RWPE2 (cell line): ENCODE measurements at regions not wholly inside any gene's neighbourhood (a gene's known extent, or its start where the extent isn't known, plus 50 kb on each side); places are given as distances from the start of the nearest gene placed in this dataset.

ENCODE experiments used
- ATAC-seq: fragments of 200-7000 bp; cut with Tn5 transposase; 3 replicates; pipeline ENCODE4 v1.9.1; 2021; ENCODE audit warnings: low read depth
- DNase-seq: peaks from one replicate; pipeline ENCODE4 v3.0.0-alpha.2; 2020; ENCODE audit warnings: low spot score
- H3K27ac ChIP-seq: fragments of 450-650 bp; 2 replicates; pipeline ENCODE4 v1.5.1; 2017; ENCODE audit warnings: mild to moderate bottlenecking; ENCODE audit not compliant: poor library complexity, severe bottlenecking
- H3K27me3 ChIP-seq: fragments of 250-450 bp; sonication (Bioruptor Pico); 2 replicates; pipeline ENCODE4 v1.5.1; 2021; ENCODE audit warnings: mild to moderate bottlenecking, moderate library complexity; ENCODE audit not compliant: insufficient read depth, poor library complexity, severe bottlenecking
- H3K36me3 ChIP-seq: fragments of 250-450 bp; sonication (Bioruptor Pico); 2 replicates; pipeline ENCODE4 v1.5.1; 2020; ENCODE audit warnings: low read depth, mild to moderate bottlenecking, moderate library complexity
- H3K4me1 ChIP-seq: fragments of 250-450 bp; sonication (Bioruptor Pico); 2 replicates; pipeline ENCODE4 v1.5.1; 2021; ENCODE audit warnings: mild to moderate bottlenecking, moderate library complexity; ENCODE audit not compliant: insufficient read depth, poor library complexity, severe bottlenecking
- H3K4me3 ChIP-seq: fragments of 250-450 bp; sonication (Bioruptor Pico); 2 replicates; pipeline ENCODE4 v1.5.1; 2021; ENCODE audit warnings: mild to moderate bottlenecking, moderate library complexity; ENCODE audit not compliant: severe bottlenecking
- H3K9me3 ChIP-seq: fragments of 250-450 bp; sonication (Bioruptor Pico); 2 replicates; pipeline ENCODE4 v1.5.1; 2021; ENCODE audit warnings: mild to moderate bottlenecking, moderate library complexity; ENCODE audit not compliant: severe bottlenecking
- TF ChIP-seq, protein P1 (sequence below): fragments of 450-650 bp; IDR thresholded peaks from one replicate; pipeline ENCODE4 v1.5.1; 2017; ENCODE audit warnings: mild to moderate bottlenecking, moderate library complexity; ENCODE audit not compliant: poor library complexity, severe bottlenecking

DNA sequence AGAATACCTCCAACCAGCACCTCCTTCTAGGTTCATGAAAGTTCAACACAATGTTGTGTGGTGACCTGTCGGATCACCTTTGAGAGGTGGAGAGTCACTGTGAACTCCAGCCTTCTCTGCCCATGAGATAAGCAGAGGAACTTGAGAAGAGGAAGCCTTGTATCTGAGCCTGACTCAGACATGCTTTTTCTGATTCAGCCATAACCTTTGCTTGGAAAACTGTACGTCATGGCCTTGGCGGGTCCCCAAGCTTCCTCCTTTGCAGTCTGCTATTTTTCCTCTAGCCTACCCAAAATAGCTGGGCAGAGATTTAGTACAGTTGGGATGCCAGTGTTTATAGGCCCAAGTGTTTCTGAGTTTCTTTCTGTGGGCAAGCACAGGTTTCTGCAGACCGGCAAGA, 274.7 kb downstream of the CETN3 start:
- no peak for DNase-seq
- H3K27me3 ChIP-seq, result no peaks in the 10 kb centered on the region
- H3K4me1 ChIP-seq, result no peaks in the 10 kb centered on the region
- H3K4me3 ChIP-seq, result no peak overlapping the region
- TF ChIP-seq, protein P1, sequence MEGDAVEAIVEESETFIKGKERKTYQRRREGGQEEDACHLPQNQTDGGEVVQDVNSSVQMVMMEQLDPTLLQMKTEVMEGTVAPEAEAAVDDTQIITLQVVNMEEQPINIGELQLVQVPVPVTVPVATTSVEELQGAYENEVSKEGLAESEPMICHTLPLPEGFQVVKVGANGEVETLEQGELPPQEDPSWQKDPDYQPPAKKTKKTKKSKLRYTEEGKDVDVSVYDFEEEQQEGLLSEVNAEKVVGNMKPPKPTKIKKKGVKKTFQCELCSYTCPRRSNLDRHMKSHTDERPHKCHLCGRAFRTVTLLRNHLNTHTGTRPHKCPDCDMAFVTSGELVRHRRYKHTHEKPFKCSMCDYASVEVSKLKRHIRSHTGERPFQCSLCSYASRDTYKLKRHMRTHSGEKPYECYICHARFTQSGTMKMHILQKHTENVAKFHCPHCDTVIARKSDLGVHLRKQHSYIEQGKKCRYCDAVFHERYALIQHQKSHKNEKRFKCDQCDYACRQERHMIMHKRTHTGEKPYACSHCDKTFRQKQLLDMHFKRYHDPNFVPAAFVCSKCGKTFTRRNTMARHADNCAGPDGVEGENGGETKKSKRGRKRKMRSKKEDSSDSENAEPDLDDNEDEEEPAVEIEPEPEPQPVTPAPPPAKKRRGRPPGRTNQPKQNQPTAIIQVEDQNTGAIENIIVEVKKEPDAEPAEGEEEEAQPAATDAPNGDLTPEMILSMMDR, result no peak
- H3K27ac ChIP-seq, result no peak overlapping the region
- H3K9me3 ChIP-seq, result no peaks in the 10 kb centered on the region
- no peaks in the 10 kb centered on the region for H3K36me3 ChIP-seq
- no peak for ATAC-seq

DNA sequence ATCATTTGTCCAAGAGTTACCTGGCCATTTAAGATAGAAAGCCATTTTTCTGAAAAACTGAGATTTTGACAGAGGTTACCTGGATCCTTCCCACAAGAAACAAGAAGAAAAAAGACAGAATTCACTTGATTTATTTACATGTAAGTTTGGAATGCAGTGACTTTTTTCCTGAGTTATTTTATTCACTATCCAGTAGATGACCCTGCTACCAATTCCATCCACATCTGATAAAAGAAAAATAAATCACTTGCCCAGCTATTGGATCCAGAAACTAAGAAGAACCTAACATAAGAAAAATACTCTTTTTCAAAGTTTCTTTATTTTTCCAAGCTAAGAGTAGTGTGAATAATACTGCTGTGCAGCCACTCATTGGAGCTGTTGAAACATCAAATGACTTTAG, 275.2 kb downstream of the CETN3 start:
- H3K27ac ChIP-seq, result no peak overlapping the region
- no peaks in the 10 kb centered on the region for H3K27me3 ChIP-seq
- no peaks in the 10 kb centered on the region for H3K9me3 ChIP-seq
- H3K36me3 ChIP-seq, result no peaks in the 10 kb centered on the region
- TF ChIP-seq, protein P1, result no peak
- no peak overlapping the region for H3K4me3 ChIP-seq
- no peaks in the 10 kb centered on the region for H3K4me1 ChIP-seq
- ATAC-seq (no peak), DNase-seq (no peak)

DNA sequence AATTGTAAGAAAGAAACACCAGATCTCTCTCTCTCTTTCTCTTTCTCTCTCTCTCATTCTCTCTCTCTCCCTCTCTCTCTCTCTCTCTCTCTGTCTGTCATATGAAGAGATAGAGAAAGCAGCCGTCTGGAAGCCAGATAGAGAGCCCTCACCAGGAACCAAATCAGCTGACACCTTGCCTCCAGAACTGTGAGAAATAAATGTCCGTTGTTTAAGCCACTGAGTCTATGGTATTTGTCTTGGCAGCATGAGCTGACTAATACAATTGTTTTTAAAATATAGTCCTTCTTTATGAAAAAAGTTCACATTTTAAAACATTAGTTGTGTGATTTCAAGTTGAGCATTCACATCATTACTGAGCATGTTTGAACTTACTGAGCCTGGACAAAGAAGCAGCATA, 275.6 kb downstream of the CETN3 start:
- Histone ChIP-seq H3K9me3 (no peaks in the 10 kb centered on the region), H3K27ac (no peak overlapping the region), H3K4me1 (no peaks in the 10 kb centered on the region), H3K4me3 (no peak overlapping the region), H3K36me3 (no peaks in the 10 kb centered on the region), H3K27me3 (no peaks in the 10 kb centered on the region)
- no peak for DNase-seq
- TF ChIP-seq, protein P1, result no peak
- ATAC-seq, result no peak

DNA sequence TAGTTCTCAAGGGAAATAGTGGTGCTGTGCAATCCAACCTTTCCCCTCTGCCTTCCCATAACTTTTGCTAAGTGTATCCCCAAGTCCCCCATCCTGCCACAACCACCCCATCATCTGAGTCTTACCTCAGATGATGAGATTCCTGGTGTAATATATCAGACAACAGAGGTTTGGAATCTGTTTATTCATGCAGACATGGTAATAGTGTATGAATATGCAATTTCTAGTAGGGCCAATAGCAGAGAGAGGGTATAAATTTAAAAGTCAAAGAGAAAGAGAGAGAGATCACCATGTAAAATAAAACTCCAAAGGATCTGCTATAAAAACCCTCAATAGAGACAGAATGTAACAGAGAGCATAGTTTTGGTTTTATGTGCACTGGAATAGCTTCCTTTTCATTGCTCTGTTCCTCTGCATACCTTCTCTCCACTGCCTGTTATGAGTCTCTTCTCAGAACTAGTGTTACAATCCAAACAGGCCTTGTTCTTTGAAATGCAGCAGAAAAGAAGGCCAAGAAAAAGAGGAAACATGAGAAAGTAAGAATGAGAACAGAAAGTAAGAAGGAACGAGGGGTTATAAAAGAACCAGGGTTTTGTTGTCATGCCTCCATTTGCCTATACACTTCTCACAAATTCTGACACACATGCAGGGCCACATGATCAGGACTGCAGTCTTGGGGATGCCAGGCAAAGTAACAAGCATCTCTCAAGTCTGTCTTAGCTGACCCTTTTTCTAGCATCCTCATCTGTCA, 278.0 kb downstream of the CETN3 start:
- H3K27ac ChIP-seq, result no peak overlapping the region

DNA sequence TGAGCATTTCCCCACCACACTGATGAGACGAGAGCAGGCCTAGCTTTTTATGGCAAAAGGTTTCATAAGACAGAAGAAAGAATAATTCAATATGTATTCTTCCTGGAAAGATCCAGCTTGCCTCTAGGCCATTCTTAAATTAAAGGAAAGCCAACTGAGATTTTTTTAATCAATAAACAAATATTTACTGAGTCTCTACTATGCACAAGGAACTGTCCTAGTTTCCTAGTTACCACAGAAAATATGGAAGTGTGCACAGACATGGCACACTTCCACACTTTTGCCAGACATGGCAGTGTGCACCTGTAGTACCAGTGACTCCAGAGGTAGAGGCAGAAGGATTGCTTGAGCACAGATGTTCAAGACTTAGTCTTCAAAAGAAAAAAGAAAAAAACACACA, 281.0 kb downstream of the CETN3 start:
- Histone ChIP-seq H3K27ac (no peak overlapping the region), H3K4me3 (no peak overlapping the region), H3K27me3 (no peaks in the 10 kb centered on the region), H3K36me3 (no peaks in the 10 kb centered on the region), H3K4me1 (no peaks in the 10 kb centered on the region), H3K9me3 (no peaks in the 10 kb centered on the region)
- no peak for ATAC-seq
- DNase-seq, result no peak
- TF ChIP-seq, protein P1, result no peak

More for the DNA sequence above, 278.0 kb downstream of the CETN3 start:
- H3K4me3 ChIP-seq, result no peak overlapping the region
- no peaks in the 10 kb centered on the region for H3K27me3 ChIP-seq
- no peaks in the 10 kb centered on the region for H3K4me1 ChIP-seq
- TF ChIP-seq, protein P1, result no peak
- H3K36me3 ChIP-seq, result no peaks in the 10 kb centered on the region
- no peaks in the 10 kb centered on the region for H3K9me3 ChIP-seq
- DNase-seq, result no peak
- no peak for ATAC-seq
